NOMO-1 treated with dmso at 0.1 percent for 144 hours (cell line): ENCODE measurements at regions not wholly inside any gene's neighbourhood (a gene's known extent, or its start where the extent isn't known, plus 50 kb on each side); places are given as distances from the start of the nearest gene placed in this dataset.

Source experiments
- DNase-seq: peaks from one replicate; lab custom pipeline; 2025; ENCODE audit not compliant: unreplicated experiment; lab: John Stamatoyannopoulos, UW

DNA sequence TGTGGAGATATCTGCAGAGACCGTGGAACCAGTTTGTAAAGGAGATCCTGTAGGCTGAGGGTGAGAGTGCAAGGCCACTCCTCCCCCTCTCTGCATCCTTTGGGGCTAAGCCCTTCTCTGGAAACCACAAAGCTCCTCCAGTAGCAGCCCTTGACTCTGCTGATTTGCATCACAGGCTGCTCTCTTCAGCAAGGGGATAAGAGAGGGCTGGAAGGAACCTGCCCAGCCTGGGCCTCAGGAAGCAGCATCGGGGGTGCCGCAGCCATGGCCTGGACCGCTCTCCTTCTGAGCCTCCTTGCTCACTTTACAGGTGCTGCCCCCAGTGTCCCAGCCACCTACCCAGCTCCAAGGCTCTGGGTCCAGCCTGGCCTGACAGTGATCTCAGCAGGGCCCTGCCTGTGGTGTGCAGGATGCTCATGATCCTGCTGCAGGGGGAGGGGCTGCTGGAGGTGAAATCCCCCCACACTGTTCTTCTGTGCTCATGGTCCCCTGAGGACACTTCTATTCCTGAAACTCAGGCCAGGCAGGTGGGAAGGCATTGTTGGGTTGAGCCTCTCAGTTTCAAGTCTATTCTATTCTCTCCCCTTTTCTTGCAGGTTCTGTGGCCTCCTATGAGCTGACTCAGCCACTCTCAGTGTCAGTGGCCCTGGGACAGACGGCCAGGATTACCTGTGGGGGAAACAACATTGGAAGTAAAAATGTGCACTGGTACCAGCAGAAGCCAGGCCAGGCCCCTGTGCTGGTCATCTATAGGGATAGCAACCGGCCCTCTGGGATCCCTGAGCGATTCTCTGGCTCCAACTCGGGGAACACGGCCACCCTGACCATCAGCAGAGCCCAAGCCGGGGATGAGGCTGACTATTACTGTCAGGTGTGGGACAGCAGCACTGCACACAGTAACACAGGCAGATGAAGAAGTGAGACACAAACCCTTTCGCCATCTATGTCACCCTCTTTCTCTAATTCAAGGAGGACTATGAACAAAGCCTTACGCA, 68.5 kb upstream of the IGLL5 start:
- peak; percentile 79 for DNase-seq

DNA sequence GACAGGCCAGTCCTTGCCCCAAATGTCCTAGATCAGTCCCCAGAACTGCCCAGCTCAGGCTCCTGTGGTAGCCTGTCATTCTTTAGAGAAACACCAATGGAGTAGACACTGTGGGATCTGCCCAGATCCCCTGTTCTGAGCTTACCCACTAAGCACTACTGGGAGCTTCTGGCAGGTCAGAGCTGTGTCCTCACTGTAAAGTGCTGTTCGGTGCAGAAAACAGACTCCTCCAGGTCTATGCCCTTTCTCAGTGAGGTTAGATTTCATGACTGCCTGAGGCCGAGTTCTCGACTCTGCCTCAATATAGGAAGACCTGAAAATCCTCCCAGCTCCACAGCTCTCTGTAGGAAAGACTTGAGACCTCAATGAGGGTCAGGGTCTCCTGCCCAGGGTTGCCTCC, 67.5 kb upstream of the IGLL5 start:
- DNase-seq: no peak

DNA sequence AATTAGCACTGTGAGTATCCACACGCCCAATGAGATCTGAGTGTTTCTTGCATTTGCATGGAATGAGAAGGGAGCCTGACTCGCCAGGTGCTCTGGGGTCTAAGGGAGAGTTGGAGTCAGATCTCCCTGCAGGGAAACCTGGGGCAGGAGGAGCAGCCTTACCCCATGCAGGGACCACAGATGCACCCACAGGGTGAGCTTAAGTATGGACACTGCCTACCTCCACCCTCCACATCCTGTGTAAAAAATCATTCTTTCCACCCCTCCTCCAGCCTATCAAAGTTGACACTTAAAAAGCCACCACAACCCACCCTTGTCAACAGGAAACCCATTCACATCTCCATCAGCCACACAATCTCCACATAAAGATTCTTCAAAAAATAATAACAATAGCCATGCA, 67.0 kb upstream of the IGLL5 start:
- DNase-seq: no peak

DNA sequence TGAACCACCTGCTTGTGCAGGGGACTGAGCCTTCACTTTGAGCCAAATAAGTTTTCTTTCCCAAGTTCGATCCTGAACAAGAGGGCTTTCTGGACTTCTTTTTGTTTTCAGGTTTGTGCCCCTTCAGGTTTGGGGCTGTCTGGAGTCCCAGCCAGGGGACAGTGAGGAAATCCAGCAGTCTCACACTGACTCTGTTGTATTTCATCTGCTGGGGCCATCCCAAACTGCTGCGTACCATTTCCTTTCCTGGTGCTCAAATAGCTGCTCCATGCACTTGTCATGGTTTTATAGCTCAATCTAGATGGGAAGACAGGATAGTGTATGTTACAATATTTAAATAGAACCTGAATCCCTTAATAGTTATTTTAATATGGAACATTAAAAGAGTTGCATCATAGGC, 66.3 kb upstream of the IGLL5 start:
- no peak for DNase-seq

DNA sequence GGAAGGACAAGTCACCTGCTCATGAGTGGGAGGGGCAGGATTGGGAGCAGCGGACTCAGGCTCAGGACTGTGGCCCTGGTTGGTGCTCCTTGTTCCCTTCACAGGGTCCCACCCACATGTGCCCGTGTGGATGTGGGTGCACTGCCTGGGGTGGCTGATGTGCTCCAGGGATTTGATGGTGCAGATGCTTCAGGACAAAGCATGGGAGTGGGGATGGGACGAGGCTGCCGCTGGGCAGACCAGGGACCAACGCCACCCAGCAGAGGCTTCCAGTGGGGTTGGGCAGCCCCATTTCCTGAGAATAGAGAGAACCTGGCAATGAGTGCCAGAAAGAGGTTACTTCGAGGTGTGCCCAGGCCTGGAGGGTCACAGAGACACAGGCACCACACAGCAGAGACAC, 65.5 kb upstream of the IGLL5 start:
- DNase-seq: no peak

DNA sequence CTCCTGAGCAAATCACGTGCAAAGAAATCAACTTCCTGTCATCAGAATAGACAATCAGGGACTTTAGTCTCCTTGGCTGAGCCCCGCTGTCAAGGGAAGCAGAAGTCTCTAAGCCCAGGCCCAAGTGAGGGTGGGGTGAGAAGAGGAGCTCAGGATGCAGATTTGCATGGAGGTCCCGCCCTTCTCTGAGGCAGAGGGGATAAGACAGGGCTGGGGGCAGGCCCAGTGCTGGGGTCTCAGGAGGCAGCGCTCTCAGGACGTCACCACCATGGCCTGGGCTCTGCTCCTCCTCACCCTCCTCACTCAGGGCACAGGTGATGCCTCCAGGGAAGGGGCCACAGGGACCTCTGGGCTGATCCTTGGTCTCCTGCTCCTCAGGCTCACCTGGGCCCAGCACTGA, 65.1 kb upstream of the IGLL5 start:
- peak; percentile 63 for DNase-seq

DNA sequence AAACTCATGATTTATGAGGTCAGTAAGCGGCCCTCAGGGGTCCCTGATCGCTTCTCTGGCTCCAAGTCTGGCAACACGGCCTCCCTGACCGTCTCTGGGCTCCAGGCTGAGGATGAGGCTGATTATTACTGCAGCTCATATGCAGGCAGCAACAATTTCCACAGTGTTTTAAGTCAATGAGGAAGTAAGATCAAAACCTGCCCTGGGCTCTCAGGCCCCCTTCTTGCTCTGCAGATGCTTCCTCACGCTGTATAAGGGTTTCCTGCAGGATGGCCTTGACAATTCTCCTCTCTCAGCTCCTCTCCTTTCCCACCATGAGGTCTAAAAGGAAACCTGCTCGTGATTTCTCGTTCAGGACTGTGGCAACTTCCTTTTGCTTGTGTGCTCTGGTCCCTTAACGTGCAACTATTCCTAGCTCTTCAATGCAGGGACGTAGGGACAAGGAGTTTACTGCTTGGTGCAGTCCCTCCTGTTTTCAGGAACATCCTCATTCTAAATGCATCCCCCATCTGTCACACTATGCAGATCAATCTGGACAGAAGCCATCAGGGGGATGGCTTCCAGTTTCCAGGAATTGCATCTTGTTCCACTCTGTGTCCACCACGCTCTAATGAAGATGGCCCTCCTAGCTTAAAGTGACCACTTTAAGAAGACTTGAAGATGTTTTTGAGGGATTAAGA, 64.3 kb upstream of the IGLL5 start:
- no peak for DNase-seq

DNA sequence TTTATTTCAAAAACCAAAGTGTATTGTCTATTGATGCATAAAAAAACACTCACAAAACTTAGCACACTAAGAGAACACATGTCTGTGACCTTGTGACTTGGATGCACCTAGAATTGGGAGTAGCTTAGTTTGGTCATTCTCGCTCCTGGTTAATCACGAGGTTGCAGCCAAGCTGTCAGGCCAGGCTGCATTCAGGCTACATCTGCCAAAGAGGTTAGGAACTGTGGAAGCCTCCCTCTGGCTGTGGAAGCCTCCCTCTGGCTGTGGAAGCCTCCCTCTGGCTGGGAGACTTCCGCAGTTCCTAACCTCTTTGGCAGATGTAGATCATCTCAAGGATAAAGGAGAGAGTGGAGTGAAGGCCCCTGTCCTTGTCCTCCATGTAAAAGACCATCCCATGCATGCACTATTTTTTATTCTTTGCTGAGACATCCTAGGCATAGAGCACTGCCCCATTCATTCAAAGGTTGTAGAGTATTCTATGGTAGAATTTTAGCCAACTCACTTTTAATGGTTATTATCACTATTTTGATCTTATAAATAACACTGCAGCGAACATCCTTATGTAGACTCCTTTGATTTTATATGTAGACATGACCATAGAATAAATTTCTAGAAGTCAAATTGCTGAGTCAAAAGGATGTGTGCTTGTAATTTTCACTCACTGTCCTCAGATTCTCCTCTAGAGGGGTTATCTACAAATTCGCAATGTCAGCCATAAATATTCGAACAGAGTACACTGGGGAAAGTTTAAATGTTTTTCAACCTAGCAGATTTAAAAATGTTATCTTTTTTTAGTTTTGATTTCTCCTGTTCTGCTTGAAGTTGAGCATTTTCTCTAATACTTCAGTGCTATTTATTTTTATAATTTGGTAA, 63.0 kb upstream of the IGLL5 start:
- DNase-seq: no peak

DNA sequence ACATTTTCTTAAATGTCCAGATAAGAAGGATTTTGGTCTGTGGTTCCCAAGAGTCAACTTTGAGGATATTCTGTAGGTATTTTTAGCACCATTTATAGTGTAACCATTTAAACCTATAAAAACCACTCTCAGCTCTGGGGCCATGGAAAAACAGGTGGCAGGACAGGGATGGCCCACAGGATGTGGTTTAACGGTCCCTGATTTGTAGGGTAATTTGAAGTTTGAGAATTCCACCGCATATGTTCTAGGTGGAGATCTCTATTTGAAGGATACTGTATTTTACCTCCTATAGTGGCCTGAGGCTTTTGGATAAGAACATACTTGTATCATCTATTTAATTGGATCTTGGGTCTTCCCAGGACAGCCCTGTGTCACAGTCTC, 62.4 kb upstream of the IGLL5 start:
- no peak for DNase-seq

DNA sequence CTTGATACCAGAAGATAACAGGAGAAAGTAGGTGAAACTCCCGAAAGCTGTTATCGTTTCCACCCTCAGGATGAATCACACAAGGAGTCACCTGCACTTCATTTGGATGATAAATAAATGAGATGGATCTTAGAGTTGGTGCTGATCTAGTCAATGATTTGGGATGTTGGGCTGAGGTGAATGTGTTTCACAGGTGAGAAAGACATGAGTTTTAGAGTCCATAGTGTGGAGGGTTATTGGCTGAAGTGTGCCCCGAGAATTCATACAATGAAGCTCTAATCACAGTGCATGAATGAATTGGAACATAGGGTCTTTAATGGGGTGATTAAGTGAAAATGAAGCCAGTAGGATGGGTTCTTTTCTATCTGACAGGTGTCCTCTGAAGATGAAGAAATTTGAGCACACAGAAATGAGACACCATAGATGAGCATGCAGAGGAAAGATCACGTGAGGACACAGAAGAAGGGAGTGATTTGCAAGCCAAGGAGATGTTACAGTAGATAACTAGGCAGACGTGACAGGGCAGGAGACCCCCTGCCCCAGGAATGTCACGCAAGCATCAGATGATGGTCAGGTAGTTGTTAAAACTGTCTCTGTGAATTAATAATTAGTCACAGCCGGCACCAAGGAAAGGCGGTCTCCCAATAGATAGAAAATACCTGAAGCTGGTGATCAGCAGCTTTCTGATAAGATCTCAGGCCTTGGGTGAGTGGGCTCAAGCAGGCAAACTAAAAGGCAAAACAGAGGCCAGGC, 60.3 kb upstream of the IGLL5 start:
- DNase-seq: no peak

DNA sequence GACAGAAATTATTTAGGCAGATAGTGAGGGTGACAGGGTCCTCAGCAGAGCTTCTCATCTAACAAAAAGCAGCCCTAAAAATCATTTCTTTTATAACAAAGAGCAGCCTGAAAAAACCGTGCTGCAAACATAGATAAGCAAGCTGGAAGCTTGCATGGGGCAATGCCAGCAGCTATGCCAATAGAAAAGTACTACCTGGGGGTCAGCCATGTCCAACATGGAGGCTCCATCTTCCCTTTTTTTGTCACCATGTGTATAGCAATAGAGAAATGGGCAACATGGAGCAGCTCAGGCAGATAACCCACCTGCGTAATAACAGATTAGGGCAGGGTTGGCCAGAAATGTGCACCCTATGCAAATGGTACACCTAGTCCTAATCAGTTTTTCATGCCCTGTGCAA, 57.4 kb upstream of the IGLL5 start:
- no peak for DNase-seq

DNA sequence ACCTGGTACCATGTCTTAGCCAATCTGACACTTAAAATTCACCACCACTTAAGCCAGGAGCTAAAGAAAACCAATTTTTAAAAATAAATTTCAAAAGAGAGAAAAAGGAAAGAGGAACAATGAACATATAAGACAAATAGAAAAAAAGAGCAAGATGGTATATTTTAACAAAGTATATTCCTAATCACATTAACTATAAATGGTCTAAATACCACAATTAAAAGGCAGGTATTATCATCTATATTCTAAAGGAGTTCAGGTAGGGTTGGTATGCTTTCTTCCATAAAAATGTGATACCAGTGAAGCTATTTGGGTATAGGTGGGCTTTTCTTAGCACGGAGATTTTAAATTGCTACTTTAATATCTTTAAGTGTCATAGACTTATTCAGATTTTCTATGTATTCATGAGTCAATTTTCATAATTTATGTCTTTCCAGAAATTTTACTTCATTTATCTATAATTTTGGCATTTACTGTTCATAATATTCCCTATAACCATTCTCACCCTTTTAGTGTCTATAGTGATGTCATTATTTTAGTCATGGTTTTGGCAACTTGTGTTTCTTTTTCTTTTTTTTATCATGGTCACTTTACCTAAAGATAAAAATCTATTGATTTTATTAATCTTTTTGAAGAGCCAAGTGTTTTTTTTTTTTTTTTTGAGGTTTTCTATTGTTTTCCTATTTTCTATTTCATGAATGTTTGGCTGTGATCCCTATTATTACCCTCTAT, 56.5 kb upstream of the IGLL5 start:
- DNase-seq: no peak

DNA sequence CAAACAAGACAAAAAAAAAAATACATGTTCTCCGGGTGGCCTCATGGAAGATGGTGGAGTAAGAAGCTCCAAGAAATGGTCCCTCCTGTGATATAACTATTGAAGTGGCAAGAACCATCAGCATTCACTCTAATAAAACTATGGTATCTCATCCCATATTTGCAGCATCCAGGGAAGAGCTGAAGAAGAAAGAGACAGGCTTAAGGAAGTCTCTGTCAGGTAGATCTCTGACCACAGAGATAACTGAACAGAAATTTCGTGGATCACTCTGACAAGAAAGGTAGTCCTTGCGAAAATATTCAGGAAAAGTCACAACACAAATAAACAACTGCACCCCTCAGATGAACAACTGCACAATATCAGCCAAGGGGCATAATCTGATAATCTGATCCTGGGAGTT, 54.6 kb upstream of the IGLL5 start:
- DNase-seq: no peak

DNA sequence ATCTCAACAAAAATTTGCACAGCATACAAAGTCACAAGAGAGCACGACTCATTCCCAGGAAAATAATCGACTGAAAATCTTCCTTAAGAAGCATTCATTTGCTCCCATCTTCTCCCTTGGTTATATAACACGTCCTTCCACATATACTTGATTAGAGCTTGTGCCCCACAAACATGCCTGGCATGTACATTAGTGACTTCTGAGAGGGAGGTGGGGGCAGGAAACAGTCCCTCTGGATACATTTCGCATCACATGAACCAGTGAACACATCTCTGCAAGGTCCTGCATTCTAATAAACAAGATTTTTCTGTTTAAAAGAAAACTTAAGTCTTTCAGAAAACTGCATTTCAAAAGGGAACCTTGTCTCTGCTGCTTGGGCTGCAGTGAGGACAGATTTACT, 54.1 kb upstream of the IGLL5 start:
- DNase-seq: no peak

DNA sequence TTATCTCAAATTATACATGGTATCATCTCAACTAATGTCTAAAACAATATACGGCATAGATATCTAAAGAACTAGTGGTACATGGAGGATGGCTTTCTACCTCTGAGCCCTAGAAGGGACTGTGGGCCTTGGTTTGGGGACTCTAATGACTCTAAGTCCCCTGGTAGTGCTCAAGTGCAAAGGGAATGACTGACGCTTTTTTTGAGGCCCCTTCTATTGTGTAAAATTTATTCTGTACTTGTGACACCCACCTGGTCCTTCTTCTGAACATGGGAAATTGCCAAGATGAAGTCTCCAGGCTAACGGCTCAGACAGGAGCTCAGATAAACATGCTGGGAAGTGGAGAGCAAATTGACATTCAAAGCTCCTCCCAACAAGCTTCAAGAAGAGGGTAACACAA, 53.4 kb upstream of the IGLL5 start:
- DNase-seq: no peak

DNA sequence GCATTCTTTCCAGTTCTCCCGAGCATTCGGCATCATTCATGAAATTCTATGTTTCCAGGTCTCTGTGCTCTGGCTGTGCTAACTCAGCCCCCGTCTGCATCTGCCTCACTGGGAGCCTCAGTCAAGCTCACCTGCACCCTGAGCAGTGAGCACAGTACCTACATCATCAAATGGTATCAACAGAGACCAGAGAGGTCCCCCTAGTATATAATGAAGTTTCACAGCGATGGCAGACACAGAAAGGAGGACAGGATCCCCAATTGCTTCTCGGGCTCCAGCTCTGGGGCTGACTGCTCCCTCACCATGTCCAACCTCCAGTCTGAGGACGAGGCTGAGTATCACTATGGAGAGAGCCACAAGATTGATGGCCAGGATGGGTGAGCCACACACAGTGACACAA, 52.8 kb upstream of the IGLL5 start:
- no peak for DNase-seq

DNA sequence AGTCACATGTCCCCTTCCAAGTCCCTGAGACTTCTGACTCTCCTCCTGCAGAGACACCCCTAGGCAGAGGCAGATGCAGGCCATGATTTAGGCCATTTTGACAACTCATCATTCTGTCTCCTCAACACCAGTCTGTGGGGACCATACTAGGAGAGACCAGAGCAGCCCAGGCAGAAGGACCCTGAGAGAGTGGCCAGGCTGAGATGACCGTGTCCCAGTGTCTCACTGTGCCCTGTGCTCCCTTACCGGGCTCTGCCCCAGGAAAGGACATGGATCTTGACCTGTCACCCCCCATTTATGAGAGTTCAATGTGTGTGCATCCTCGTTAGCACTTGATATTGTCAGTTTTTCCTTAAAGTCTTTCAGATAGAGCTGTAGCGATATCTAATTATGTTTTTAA, 52.4 kb upstream of the IGLL5 start:
- no peak for DNase-seq

DNA sequence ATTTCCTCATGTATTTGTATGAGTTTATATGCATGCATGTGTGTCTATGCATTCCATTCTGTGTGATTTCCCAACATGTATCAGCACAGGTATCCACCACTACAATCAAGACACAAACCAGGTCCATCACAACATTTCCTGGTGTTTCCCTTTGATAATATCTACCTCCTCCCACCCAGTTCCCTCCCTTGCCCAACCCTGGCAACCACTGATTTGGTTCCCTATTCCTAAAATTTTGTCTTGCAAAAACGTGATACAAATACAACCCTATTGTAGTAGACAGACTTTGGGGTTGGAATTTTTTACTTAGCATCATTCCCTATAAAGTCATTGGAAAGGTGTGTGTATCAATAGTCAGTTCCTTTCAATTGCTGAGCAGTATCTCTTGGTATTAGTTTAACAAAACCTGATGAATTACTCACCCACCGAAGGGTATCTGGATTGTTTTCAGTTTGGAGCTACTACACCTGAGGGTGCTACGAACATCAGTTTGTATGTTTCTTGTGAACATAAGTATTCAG, 51.8 kb upstream of the IGLL5 start:
- no peak for DNase-seq

DNA sequence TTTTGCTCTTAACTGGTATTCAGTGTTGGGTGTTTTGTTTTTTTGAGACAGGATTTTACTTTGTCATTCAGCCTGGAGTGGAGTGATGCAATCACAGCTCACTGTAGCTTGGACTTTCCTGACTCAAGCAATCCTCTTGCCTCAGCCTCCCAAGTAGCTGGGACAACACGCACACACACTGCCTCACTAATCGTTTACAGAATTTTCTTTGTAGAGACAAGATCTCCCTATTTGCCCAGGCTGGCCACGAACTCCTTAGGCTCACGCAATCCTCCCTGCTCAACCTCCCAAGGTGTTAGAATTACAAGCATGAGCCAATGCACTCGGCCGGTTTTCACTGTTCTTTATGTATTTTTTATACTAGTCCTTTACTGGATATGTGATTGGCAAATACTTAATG, 51.0 kb upstream of the IGLL5 start:
- no peak for DNase-seq
